ENCODE measurements at regions not wholly inside any gene's neighbourhood (a gene's known extent, or its start where the extent isn't known, plus 50 kb on each side); places are given as distances from the start of the nearest gene placed in this dataset.

- WGBS, 2 donors: 76 to 79% methylated on average over 5 of the region's 5 CpGs
- H3K9me3 ChIP-seq: peaks cover 0 to 3% (median 0%) of the 10 kb centered on the region in 11 donors
- H3K27me3 ChIP-seq: no peaks in the 10 kb centered on the region
- H3K4me1 ChIP-seq: peaks cover 0 to 56% (median 21%) of the 10 kb centered on the region in 9 donors
- H3K27ac ChIP-seq: no peak overlapping the region
- intact Hi-C loops (cut with DNase I): loop anchor here in 2 of 10 donors (10.0 kb wide), 2 partner anchors 112 to 132 kb away; no protein-coding TSS in a partner anchor
- H3K36me3 ChIP-seq: no peaks in the 10 kb centered on the region
- ATAC-seq (no peak), DNase-seq (no peak)
- no peak for TF ChIP-seq CTCF (IDR thresholded peaks at IDR 0.05)
- H3K4me3 ChIP-seq: no peak overlapping the region
These were observed 139.8 kb downstream of the RNF152 start for GRCh38 chr18:61752973-61753372.

- H3K9me3 ChIP-seq: peaks cover 0 to 3% (median 0%) of the 10 kb centered on the region in 11 donors
- no peak overlapping the region for H3K4me3 ChIP-seq
- no peak for TF ChIP-seq CTCF (IDR thresholded peaks at IDR 0.05)
- 59 to 68% methylated on average over 9 of the region's 9 CpGs for WGBS, 2 donors
- peak in 6 of 8 donors; percentile 15 to 70 (median 38) for ATAC-seq
- H3K27ac ChIP-seq: no peak overlapping the region
- peaks cover 0 to 70% (median 28%) of the 10 kb centered on the region in 9 donors for H3K4me1 ChIP-seq
- intact Hi-C loops (cut with DNase I): loop anchor here in 2 of 10 donors (10.0 kb wide), 2 partner anchors 114 to 134 kb away; no protein-coding TSS in a partner anchor
- no peaks in the 10 kb centered on the region for H3K36me3 ChIP-seq
- no peaks in the 10 kb centered on the region for H3K27me3 ChIP-seq
- DNase-seq: no peak
These were observed 141.8 kb downstream of the RNF152 start for GRCh38 chr18:61750840-61751668.

- TF ChIP-seq CTCF (IDR thresholded peaks at IDR 0.05): no peak
- no peak for DNase-seq
- 65 to 71% methylated on average over 4 of the region's 4 CpGs for WGBS, 2 donors
- no peaks in the 10 kb centered on the region for H3K36me3 ChIP-seq
- no peaks in the 10 kb centered on the region for H3K27me3 ChIP-seq
- H3K4me3 ChIP-seq: no peak overlapping the region
- no peak for ATAC-seq
- H3K4me1 ChIP-seq: peaks cover 0 to 83% (median 25%) of the 10 kb centered on the region in 9 donors
- peak overlapping the region in 6 of 10 donors; percentile 65 to 92 (median 75) for H3K27ac ChIP-seq
- intact Hi-C loops (cut with DNase I): loop anchor here in 3 of 10 donors (5.0 to 10.0 kb wide), 3 partner anchors 112 to 375 kb away; partner anchors contain the start of gene RNF152 (in 1 of the 3)
- peaks cover 0 to 3% (median 0%) of the 10 kb centered on the region in 11 donors for H3K9me3 ChIP-seq
These were observed 143.3 kb downstream of the RNF152 start for GRCh38 chr18:61749546-61749945.

- Histone ChIP-seq H3K4me1 (peaks cover 0 to 80% (median 23%) of the 10 kb centered on the region in 9 donors), H3K27ac (peak overlapping the region in 9 of 10 donors; percentile 49 to 92 (median 67)), H3K9me3 (peaks cover 0 to 3% (median 0%) of the 10 kb centered on the region in 11 donors), H3K4me3 (no peak overlapping the region), H3K36me3 (no peaks in the 10 kb centered on the region), H3K27me3 (no peaks in the 10 kb centered on the region)
- intact Hi-C loops (cut with DNase I): loop anchor here in 3 of 10 donors (5.0 to 10.0 kb wide), 3 partner anchors 112 to 376 kb away; partner anchors contain the start of gene RNF152 (in 1 of the 3)
- TF ChIP-seq CTCF (IDR thresholded peaks at IDR 0.05): no peak
- DNase-seq (no peak), ATAC-seq (peak in 1 of 8 donors; percentile 10)
- 63 to 64% methylated on average over 6 of the region's 6 CpGs for WGBS, 2 donors
These were observed 143.8 kb downstream of the RNF152 start for GRCh38 chr18:61749031-61749430.

Measured in heart right ventricle (tissue), 16 donors.